ENCODE measurements at regions not wholly inside any gene's neighbourhood (a gene's known extent, or its start where the extent isn't known, plus 50 kb on each side); places are given as distances from the start of the nearest gene placed in this dataset.

DNA sequence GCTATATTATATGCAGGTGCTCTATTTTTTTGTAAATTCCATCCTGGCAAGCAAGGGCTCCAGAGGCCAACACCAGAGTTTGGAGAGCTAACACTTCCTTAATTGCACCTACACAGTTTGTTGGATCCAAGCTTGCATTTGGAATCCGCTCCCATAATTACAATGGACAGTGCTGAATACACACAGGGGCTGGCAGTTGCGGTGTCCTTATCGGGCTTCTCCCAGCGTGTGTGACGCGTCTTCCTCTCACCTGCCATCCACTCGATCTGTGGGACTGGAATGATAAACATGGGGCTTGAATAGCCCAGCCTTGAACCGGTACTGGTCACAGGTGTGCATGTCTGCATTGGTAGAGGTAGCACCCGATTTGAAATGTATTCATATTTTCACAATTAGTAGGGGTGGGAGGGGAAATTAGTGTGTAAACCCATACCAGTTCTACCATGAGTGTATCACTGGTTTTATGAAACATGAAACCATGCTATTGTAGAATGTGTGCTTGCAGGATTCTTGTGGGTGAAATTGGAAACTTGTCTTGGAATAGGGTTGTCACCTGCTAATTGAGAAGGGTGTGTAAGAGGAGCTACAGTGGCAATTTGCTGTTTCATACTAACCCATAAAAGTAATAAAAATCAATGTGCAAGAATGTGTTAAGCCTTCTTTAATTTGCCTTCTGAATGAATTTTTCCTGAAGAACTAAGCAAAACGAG lies 316.5 kb downstream of the WDR11 start:
- Histone ChIP-seq H3K9me3 (ENCODE audit: control insufficient read depth in 2 of 3, insufficient read depth in 1 of 3, low read length in 3 of 3) (no peaks in the 10 kb centered on the region), H3K4me1 (ENCODE audit: control insufficient read depth in 2 of 3, insufficient read depth in 2 of 3, low read depth in 1 of 3, low read length in 3 of 3) (peaks cover 0 to 3% (median 0%) of the 10 kb centered on the region in 3 donors), H3K27ac (ENCODE audit: low read depth in 2 of 2, low read length in 2 of 2) (no peak overlapping the region), H3K27me3 (ENCODE audit: control insufficient read depth, insufficient read depth, low read length) (no peaks in the 10 kb centered on the region), H3K36me3 (ENCODE audit: control insufficient read depth in 2 of 3, insufficient read depth in 3 of 3, low read length in 3 of 3) (no peaks in the 10 kb centered on the region), H3K9ac (ENCODE audit: low read length in 3 of 3) (no peak overlapping the region), H3K4me3 (ENCODE audit: low read length in 3 of 3) (no peak overlapping the region)
- intact Hi-C loops (cut with DNase I), result no loop called here
- TF ChIP-seq, protein P1, sequence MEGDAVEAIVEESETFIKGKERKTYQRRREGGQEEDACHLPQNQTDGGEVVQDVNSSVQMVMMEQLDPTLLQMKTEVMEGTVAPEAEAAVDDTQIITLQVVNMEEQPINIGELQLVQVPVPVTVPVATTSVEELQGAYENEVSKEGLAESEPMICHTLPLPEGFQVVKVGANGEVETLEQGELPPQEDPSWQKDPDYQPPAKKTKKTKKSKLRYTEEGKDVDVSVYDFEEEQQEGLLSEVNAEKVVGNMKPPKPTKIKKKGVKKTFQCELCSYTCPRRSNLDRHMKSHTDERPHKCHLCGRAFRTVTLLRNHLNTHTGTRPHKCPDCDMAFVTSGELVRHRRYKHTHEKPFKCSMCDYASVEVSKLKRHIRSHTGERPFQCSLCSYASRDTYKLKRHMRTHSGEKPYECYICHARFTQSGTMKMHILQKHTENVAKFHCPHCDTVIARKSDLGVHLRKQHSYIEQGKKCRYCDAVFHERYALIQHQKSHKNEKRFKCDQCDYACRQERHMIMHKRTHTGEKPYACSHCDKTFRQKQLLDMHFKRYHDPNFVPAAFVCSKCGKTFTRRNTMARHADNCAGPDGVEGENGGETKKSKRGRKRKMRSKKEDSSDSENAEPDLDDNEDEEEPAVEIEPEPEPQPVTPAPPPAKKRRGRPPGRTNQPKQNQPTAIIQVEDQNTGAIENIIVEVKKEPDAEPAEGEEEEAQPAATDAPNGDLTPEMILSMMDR (IDR thresholded peaks at IDR 0.05; ENCODE audit: borderline replicate concordance, extremely low read depth, insufficient read depth), result no peak
- FAIRE-seq (no peak), DNase-seq (no peak)

DNA sequence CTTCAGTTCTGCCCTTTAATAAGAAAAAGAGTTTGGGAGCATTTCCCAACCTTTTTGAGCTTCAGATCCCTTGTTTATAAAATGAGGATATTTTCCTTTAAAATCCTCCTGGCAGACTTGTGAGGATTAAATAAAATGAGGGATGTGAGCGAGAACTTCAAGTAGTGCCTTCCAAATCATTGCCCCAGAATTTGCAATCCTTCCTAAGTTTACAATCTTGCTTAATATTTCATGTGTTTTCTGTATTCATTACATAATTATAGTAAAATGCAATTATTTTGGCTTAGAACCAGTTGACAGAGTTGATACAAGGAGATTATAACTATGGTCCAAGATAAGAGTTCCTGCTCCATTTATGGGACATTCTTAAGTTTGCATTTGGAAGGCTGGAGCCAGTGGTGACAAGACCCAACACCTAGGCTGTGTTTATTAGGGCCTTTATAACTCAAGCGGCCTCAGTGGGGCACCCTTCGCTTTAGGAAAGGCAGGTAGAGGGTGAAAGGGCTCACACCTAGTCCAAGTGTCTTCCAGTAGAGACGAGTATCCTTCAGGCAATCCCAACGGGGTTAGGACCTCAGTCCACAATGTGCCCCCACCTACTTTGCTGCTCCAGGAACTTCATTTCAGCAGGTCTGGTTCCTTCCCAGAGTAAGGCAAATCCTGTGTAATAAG lies 317.5 kb downstream of the WDR11 start:
- Histone ChIP-seq H3K9me3 (ENCODE audit: control insufficient read depth in 2 of 3, insufficient read depth in 1 of 3, low read length in 3 of 3) (no peaks in the 10 kb centered on the region), H3K27me3 (ENCODE audit: control insufficient read depth, insufficient read depth, low read length) (no peaks in the 10 kb centered on the region)

DNA sequence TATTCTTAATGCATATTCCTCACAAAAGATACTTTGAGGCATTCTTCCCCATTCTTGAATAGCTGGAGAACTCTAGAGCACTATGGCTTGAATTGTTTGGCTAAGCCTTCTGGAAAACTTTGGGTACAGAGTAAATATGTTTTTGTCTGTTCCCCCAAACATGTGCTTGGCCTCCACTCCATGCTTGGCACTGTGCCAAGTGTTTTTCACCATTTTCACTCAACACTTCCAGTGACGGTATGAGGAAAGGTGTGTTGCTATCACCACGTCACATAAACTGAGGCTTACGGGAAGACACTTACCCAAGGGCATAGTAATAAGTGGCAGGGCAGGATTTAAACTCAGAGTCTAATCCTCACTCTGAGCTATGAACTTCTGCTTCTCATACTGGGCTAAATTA lies 318.2 kb downstream of the WDR11 start:
- intact Hi-C loops (cut with DNase I), result no loop called here
- Histone ChIP-seq H3K9ac (ENCODE audit: low read length in 3 of 3) (no peak overlapping the region), H3K4me1 (ENCODE audit: control insufficient read depth in 2 of 3, insufficient read depth in 2 of 3, low read depth in 1 of 3, low read length in 3 of 3) (peaks cover 0 to 3% (median 0%) of the 10 kb centered on the region in 3 donors), H3K9me3 (ENCODE audit: control insufficient read depth in 2 of 3, insufficient read depth in 1 of 3, low read length in 3 of 3) (no peaks in the 10 kb centered on the region), H3K27me3 (ENCODE audit: control insufficient read depth, insufficient read depth, low read length) (no peaks in the 10 kb centered on the region), H3K4me3 (ENCODE audit: low read length in 3 of 3) (no peak overlapping the region), H3K27ac (ENCODE audit: low read depth in 2 of 2, low read length in 2 of 2) (no peak overlapping the region), H3K36me3 (ENCODE audit: control insufficient read depth in 2 of 3, insufficient read depth in 3 of 3, low read length in 3 of 3) (no peaks in the 10 kb centered on the region)
- FAIRE-seq (no peak), DNase-seq (no peak)
- TF ChIP-seq, protein P1 (IDR thresholded peaks at IDR 0.05; ENCODE audit: borderline replicate concordance, extremely low read depth, insufficient read depth), result no peak

More for the DNA sequence above, 317.5 kb downstream of the WDR11 start:
- TF ChIP-seq, protein P1 (IDR thresholded peaks at IDR 0.05; ENCODE audit: borderline replicate concordance, extremely low read depth, insufficient read depth), result no peak
- intact Hi-C loops (cut with DNase I), result no loop called here
- Histone ChIP-seq H3K9ac (ENCODE audit: low read length in 3 of 3) (no peak overlapping the region), H3K4me3 (ENCODE audit: low read length in 3 of 3) (no peak overlapping the region), H3K27ac (ENCODE audit: low read depth in 2 of 2, low read length in 2 of 2) (no peak overlapping the region), H3K36me3 (ENCODE audit: control insufficient read depth in 2 of 3, insufficient read depth in 3 of 3, low read length in 3 of 3) (no peaks in the 10 kb centered on the region), H3K4me1 (ENCODE audit: control insufficient read depth in 2 of 3, insufficient read depth in 2 of 3, low read depth in 1 of 3, low read length in 3 of 3) (peaks cover 0 to 3% (median 0%) of the 10 kb centered on the region in 3 donors)
- FAIRE-seq, result no peak
- no peak for DNase-seq

All from kidney (tissue), 13 donors.